ENCODE measurements at regions not wholly inside any gene's neighbourhood (a gene's known extent, or its start where the extent isn't known, plus 50 kb on each side); places are given as distances from the start of the nearest gene placed in this dataset.

GRCh38 chr18:77669331-77669730 is 419.7 kb downstream of the GALR1 start:
- POLR2A ChIA-PET (ENCODE audit: low non-redundant PET): no interaction called here
- Histone ChIP-seq H3K27ac (ENCODE audit: low read depth, low read length, poor library complexity, severe bottlenecking) (no peak overlapping the region), H3K36me3 (ENCODE audit: insufficient read depth, low read length, poor library complexity, severe bottlenecking) (no peaks in the 10 kb centered on the region), H3K4me3 (ENCODE audit: low read depth, low read length, poor library complexity, severe bottlenecking) (no peak overlapping the region), H3K9me3 (ENCODE audit: low read depth, low read length, poor library complexity, severe bottlenecking) (peaks cover 7% of the 10 kb centered on the region), H3K4me1 (ENCODE audit: insufficient read depth, low read length, poor library complexity, severe bottlenecking) (no peaks in the 10 kb centered on the region), H3K27me3 (replicated peaks; ENCODE audit: insufficient read depth, low read depth, low read length, poor library complexity) (no peaks in the 10 kb centered on the region)
- TF ChIP-seq CTCF (conservative IDR thresholded peaks at IDR 0.05; ENCODE audit: low read depth, low read length) (no peak), EZH2 (IDR thresholded peaks at IDR 0.05; ENCODE audit: borderline replicate concordance, low read depth, low read length, poor library complexity, severe bottlenecking) (no peak)
- CTCF ChIA-PET: no interaction called here
- BruUV-seq (replicated peaks): no TSS peak
- intact Hi-C loops (cut with micrococcal nuclease; ENCODE audit: unreplicated experiment): no loop called here
- DNase-seq (ENCODE audit: low spot score): no peak

- intact Hi-C loops (cut with micrococcal nuclease; ENCODE audit: unreplicated experiment): no loop called here
- POLR2A ChIA-PET (ENCODE audit: low non-redundant PET): no interaction called here
- Histone ChIP-seq H3K4me1 (ENCODE audit: insufficient read depth, low read length, poor library complexity, severe bottlenecking) (no peaks in the 10 kb centered on the region), H3K27me3 (replicated peaks; ENCODE audit: insufficient read depth, low read depth, low read length, poor library complexity) (no peaks in the 10 kb centered on the region), H3K27ac (ENCODE audit: low read depth, low read length, poor library complexity, severe bottlenecking) (no peak overlapping the region), H3K36me3 (ENCODE audit: insufficient read depth, low read length, poor library complexity, severe bottlenecking) (no peaks in the 10 kb centered on the region), H3K9me3 (ENCODE audit: low read depth, low read length, poor library complexity, severe bottlenecking) (peaks cover 3% of the 10 kb centered on the region), H3K4me3 (ENCODE audit: low read depth, low read length, poor library complexity, severe bottlenecking) (no peak overlapping the region)
- CTCF ChIA-PET: no interaction called here
- TF ChIP-seq CTCF (conservative IDR thresholded peaks at IDR 0.05; ENCODE audit: low read depth, low read length) (no peak), EZH2 (IDR thresholded peaks at IDR 0.05; ENCODE audit: borderline replicate concordance, low read depth, low read length, poor library complexity, severe bottlenecking) (no peak)
- DNase-seq (ENCODE audit: low spot score): no peak
- BruUV-seq (replicated peaks): no TSS peak
Measured at GRCh38 chr18:77671456-77672167, 422.0 kb downstream of the GALR1 start.

GRCh38 chr18:77676910-77677309 is 427.3 kb downstream of the GALR1 start:
- TF ChIP-seq CTCF (conservative IDR thresholded peaks at IDR 0.05; ENCODE audit: low read depth, low read length) (no peak), EZH2 (IDR thresholded peaks at IDR 0.05; ENCODE audit: borderline replicate concordance, low read depth, low read length, poor library complexity, severe bottlenecking) (no peak)
- POLR2A ChIA-PET (ENCODE audit: low non-redundant PET): no interaction called here
- intact Hi-C loops (cut with micrococcal nuclease; ENCODE audit: unreplicated experiment): no loop called here
- no peak overlapping the region for H3K27ac ChIP-seq (ENCODE audit: low read depth, low read length, poor library complexity, severe bottlenecking)
- CTCF ChIA-PET: no interaction called here
- H3K4me1 ChIP-seq (ENCODE audit: insufficient read depth, low read length, poor library complexity, severe bottlenecking): no peaks in the 10 kb centered on the region
- no TSS peak for BruUV-seq (replicated peaks)
- H3K27me3 ChIP-seq (replicated peaks; ENCODE audit: insufficient read depth, low read depth, low read length, poor library complexity): no peaks in the 10 kb centered on the region
- H3K9me3 ChIP-seq (ENCODE audit: low read depth, low read length, poor library complexity, severe bottlenecking): peaks cover 8% of the 10 kb centered on the region
- no peak for DNase-seq (ENCODE audit: low spot score)
- no peaks in the 10 kb centered on the region for H3K36me3 ChIP-seq (ENCODE audit: insufficient read depth, low read length, poor library complexity, severe bottlenecking)
- H3K4me3 ChIP-seq (ENCODE audit: low read depth, low read length, poor library complexity, severe bottlenecking): no peak overlapping the region
